GM12801 (cell line): ENCODE measurements at regions not wholly inside any gene's neighbourhood (a gene's known extent, or its start where the extent isn't known, plus 50 kb on each side); places are given as distances from the start of the nearest gene placed in this dataset.

Experiments used
- TF ChIP-seq, protein P1 (sequence below): IDR thresholded peaks from one replicate; pipeline ENCODE4 v1.5.1; 2011; ENCODE audit warnings: control low read depth; ENCODE audit not compliant: insufficient read length; ENCODE audit errors: extremely low read depth

DNA sequence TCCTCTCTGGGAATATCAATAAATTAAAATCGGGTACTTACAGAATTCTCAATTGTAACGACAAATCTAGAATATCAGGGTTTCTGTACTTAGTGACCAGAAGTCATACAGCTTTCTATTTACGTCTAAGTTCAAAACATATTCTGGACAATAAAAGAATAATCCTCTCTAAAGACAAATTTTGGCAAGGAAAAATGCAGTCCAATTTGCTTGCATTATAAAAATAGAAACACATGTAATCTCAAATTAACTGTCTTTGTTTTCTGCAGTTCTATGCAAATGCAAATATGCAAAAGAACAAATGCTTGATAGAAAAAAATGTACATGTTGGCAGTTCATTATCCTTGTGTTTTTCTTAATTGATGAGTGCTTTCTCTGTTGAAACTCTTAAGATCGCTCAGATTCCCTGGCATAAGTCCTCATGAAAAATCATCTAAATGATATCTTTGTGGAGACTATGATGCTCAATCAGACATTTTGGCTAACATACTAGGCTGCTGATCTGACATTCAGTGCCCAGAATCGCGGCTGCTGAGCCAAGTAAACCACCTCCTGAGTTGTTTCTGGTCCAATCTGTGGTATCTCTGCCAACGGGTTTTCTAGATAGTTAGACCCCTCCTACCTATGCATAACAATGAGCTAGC lies 990.1 kb upstream of the C9orf72 start:
- TF ChIP-seq, protein P1, sequence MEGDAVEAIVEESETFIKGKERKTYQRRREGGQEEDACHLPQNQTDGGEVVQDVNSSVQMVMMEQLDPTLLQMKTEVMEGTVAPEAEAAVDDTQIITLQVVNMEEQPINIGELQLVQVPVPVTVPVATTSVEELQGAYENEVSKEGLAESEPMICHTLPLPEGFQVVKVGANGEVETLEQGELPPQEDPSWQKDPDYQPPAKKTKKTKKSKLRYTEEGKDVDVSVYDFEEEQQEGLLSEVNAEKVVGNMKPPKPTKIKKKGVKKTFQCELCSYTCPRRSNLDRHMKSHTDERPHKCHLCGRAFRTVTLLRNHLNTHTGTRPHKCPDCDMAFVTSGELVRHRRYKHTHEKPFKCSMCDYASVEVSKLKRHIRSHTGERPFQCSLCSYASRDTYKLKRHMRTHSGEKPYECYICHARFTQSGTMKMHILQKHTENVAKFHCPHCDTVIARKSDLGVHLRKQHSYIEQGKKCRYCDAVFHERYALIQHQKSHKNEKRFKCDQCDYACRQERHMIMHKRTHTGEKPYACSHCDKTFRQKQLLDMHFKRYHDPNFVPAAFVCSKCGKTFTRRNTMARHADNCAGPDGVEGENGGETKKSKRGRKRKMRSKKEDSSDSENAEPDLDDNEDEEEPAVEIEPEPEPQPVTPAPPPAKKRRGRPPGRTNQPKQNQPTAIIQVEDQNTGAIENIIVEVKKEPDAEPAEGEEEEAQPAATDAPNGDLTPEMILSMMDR: no peak

DNA sequence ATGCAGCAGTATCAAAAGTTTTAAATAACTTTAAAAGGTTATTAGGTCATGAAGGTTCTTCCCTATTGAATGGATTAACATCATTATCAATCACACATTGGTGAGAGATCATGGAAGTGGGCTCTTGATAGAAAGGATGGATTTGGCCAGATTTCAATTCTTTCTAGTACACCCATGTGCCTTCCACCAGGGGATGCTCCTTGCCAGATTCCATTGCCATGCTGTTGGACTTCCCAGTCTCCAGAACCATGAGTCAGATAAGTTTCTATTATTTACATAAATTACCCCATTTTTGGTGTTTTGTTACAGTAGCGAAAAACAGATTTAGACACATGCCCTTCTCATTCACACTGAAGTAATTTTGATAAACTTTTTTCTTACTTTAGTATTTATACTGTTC lies 1010.6 kb upstream of the C9orf72 start:
- TF ChIP-seq, protein P1: no peak

DNA sequence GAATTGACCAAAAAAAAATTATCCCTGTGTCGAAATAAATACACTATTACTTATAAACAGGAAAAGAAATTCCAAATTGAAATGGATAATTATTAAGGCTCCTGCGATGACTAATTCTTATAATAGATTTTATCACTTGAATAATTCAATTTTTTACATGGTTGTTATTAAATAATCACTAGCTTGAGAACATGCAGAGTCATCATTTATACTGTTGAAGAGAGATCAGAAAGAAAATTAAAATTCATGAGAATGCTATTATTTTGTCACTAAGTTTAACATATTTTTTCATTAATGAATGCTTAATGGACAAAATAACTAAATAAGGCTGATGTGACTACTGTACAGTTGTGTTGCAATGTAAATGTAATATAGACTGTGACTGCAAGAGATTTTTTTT lies 1011.3 kb upstream of the C9orf72 start:
- TF ChIP-seq, protein P1: no peak

DNA sequence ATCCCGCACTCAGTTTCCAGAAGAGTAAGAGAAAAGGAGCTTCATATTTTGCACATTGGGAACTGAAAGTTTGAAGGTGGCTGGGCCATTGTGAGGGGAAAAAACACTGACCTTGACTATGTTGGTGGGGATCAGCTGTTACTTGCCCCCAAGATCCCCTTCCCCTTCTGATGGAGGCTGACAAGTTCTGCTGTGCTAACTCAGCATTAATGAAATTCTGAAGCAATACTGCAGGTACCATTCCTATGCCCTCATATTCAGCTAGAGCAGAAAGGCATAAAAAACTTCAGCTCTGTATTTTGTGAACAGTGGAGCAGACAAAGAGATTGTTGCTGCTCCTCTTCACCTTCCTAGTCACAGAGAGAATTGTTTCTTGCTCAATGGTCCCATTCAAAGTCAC lies 1013.8 kb upstream of the C9orf72 start:
- TF ChIP-seq, protein P1: no peak

DNA sequence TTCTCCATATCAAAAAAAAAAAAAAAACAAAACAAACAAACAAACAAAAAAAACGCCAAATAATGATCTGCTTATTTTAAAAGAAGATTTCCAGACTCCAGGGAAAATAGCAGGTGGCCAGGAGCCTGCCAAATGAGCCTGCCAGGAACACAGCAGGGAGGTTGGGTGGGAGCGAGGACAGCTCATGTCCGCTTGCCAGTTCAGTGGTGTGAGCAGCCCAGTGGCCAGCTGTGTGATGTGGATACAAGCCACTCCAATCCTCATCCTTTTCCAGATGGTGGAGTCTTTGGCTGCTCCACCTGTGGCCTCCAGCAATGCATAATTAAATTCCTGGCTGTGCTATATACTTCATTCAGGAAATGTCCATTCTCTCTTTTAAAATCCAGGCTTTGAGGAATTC lies 1025.1 kb upstream of the C9orf72 start:
- TF ChIP-seq, protein P1: no peak

DNA sequence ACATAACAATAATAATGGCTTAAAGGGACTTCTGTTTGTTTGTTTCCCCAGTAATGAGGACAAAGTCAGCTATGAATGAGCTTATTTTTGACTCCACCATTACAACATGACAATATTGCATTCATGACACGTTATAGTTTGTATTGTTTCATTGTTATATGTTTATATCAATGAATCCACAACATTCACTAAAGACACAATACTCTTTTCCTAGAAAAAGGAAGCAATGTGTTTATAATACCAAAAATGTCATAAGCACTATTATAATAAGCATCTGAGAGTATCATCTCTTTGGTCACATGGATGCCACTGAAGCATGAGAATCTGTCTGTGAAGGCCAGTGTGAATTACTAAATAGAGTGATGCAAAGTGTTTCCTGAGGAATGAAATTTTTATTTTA lies 1026.9 kb upstream of the C9orf72 start:
- TF ChIP-seq, protein P1: no peak

DNA sequence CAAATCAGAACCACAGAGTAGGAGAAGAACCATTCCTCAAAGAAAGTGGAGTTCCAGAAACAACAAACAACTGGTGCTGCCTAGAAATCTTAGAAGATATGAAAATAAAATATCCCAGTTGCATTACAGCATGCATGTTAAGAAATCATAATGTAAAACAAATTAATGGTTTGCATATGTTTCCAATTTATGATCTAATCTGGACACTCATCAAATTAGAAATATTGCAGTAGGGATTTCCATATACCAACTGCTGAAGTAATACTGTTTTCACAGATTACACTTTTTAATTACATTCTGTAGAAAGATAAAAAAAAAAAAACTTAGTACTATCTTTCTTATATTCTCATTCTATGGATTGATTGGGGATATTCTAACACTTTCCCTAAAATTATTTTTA lies 1034.6 kb upstream of the C9orf72 start:
- TF ChIP-seq, protein P1: no peak

DNA sequence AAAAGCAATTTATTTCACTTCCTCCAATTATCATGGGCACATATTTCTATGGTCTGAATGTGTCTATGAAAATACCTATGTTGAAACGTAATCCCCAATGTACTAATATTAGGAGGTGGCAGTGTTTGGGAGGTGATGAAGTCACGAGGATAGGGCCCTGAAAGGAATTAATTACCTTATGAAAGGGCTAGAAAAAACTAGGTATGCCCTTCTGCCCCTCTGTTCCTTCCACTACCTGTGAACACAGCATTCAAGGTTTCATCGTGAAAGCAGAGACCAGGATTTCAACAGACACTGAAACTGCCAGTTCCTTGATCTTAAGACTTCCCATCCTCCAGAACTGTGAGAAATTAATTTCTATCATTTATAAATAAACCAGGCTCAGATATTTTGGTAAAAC lies 1037.1 kb upstream of the C9orf72 start:
- TF ChIP-seq, protein P1: no peak
